WTC11 (cell line): ENCODE measurements at regions not wholly inside any gene's neighbourhood (a gene's known extent, or its start where the extent isn't known, plus 50 kb on each side); places are given as distances from the start of the nearest gene placed in this dataset.

Source experiments
- ATAC-seq: fragments of 200-7000 bp; cut with Tn5 transposase; 2 replicates; pipeline ENCODE4 v1.10.0; 2021; ENCODE audit warnings: mild to moderate bottlenecking, moderate library complexity
- CTCF ChIA-PET: fragments of 300-600 bp; sonication (Branson Sonifier 250); formaldehyde crosslinking; loops from one replicate; lab custom pipeline; 2021; ENCODE audit warnings: antibody characterized with exemption; lab: Charles Lee
- POLR2A ChIA-PET: fragments of 350-600 bp; sonication (Branson Sonifier 250); formaldehyde crosslinking; loops from one replicate; lab custom pipeline; 2021; ENCODE audit warnings: antibody characterized with exemption; lab: Charles Lee
- DNase-seq: peaks from one replicate; pipeline ENCODE4 v3.0.0; 2021; ENCODE audit warnings: low spot score
- H3K27ac Mint-ChIP-seq: 2 replicates; pipeline ENCODE4 v1.8.0; 2021; ENCODE audit warnings: mixed read lengths
- H3K27me3 Mint-ChIP-seq: 2 replicates; pipeline ENCODE4 v1.8.0; 2021; ENCODE audit warnings: low read depth, mild to moderate bottlenecking, moderate library complexity, mixed read lengths
- H3K36me3 Mint-ChIP-seq: 2 replicates; pipeline ENCODE4 v1.8.0; 2021; ENCODE audit warnings: mixed read lengths
- H3K4me1 Mint-ChIP-seq: 2 replicates; pipeline ENCODE4 v1.8.0; 2022; ENCODE audit warnings: mixed read lengths
- H3K4me3 Mint-ChIP-seq: 2 replicates; pipeline ENCODE4 v1.8.0; 2021; ENCODE audit warnings: mild to moderate bottlenecking, moderate library complexity, mixed read lengths
- H3K9me3 Mint-ChIP-seq: 2 replicates; pipeline ENCODE4 v1.8.0; 2021; ENCODE audit warnings: mixed read lengths
- ATF2 ChIP-seq: sonication (generic); formaldehyde crosslinking; IDR thresholded peaks from 2 replicates; pipeline ENCODE4 v1.8.1; 2022; ENCODE audit warnings: low read depth, missing genetic modification reagents, borderline replicate concordance
- E2F1 ChIP-seq: sonication (generic); formaldehyde crosslinking; IDR thresholded peaks from 2 replicates; pipeline ENCODE4 v1.8.0; 2022; ENCODE audit warnings: mild to moderate bottlenecking, missing genetic modification reagents
- E2F5 ChIP-seq: sonication (generic); formaldehyde crosslinking; IDR thresholded peaks from 2 replicates; pipeline ENCODE4 v1.8.1; 2022; ENCODE audit warnings: mild to moderate bottlenecking, moderate library complexity, missing genetic modification reagents
- ETV6 ChIP-seq: sonication (generic); formaldehyde crosslinking; IDR thresholded peaks from 2 replicates; pipeline ENCODE4 v1.8.1; 2022; ENCODE audit warnings: mild to moderate bottlenecking, missing genetic modification reagents
- GABPB1 ChIP-seq: sonication (generic); formaldehyde crosslinking; IDR thresholded peaks from 2 replicates; pipeline ENCODE4 v1.8.1; 2023; ENCODE audit warnings: mild to moderate bottlenecking, missing genetic modification reagents
- HMGA2 ChIP-seq: fragments of 250-450 bp; sonication (Bioruptor Pico); IDR thresholded peaks from 2 replicates; pipeline ENCODE4 v1.4.0; 2021; ENCODE audit warnings: mild to moderate bottlenecking, moderate library complexity
- MAX ChIP-seq: sonication (generic); formaldehyde crosslinking; IDR thresholded peaks from 2 replicates; pipeline ENCODE4 v1.8.0; 2022; ENCODE audit warnings: mild to moderate bottlenecking, missing genetic modification reagents
- MLX ChIP-seq: sonication (generic); formaldehyde crosslinking; IDR thresholded peaks from 2 replicates; pipeline ENCODE4 v1.8.1; 2023; ENCODE audit warnings: mild to moderate bottlenecking, missing genetic modification reagents, moderate library complexity
- MXD4 ChIP-seq: fragments of 250-450 bp; sonication (Bioruptor Pico); IDR thresholded peaks from 2 replicates; pipeline ENCODE4 v1.8.0; 2021; ENCODE audit warnings: mild to moderate bottlenecking, moderate library complexity, borderline replicate concordance
- MYBL2 ChIP-seq: sonication (generic); formaldehyde crosslinking; IDR thresholded peaks from 2 replicates; pipeline ENCODE4 v1.8.1; 2023; ENCODE audit warnings: mild to moderate bottlenecking, moderate library complexity, missing genetic modification reagents
- NFATC4 ChIP-seq: fragments of 250-450 bp; sonication (Bioruptor Pico); IDR thresholded peaks from 2 replicates; pipeline ENCODE4 v1.9.0; 2021; ENCODE audit warnings: mild to moderate bottlenecking
- NFE2L1 ChIP-seq: sonication (generic); formaldehyde crosslinking; IDR thresholded peaks from 2 replicates; pipeline ENCODE4 v1.8.1; 2023; ENCODE audit warnings: missing genetic modification reagents
- OVOL2 ChIP-seq: fragments of 250-450 bp; sonication (Bioruptor Pico); IDR thresholded peaks from 2 replicates; pipeline ENCODE4 v1.9.0; 2021; ENCODE audit warnings: mild to moderate bottlenecking, borderline replicate concordance
- PRDM15 ChIP-seq: sonication (generic); formaldehyde crosslinking; IDR thresholded peaks from 2 replicates; pipeline ENCODE4 v1.8.0; 2022; ENCODE audit warnings: missing genetic modification reagents
- RELA ChIP-seq: sonication (generic); formaldehyde crosslinking; IDR thresholded peaks from 2 replicates; pipeline ENCODE4 v1.8.1; 2022; ENCODE audit warnings: missing genetic modification reagents, mild to moderate bottlenecking, borderline replicate concordance
- RORB ChIP-seq: fragments of 250-450 bp; sonication (Bioruptor Pico); IDR thresholded peaks from 2 replicates; pipeline ENCODE4 v1.9.0; 2021; ENCODE audit warnings: mild to moderate bottlenecking
- SP1 ChIP-seq: sonication (generic); formaldehyde crosslinking; conservative IDR thresholded peaks from 2 replicates; pipeline ENCODE4 v1.8.1; 2022; ENCODE audit warnings: missing genetic modification reagents
- ZBTB43 ChIP-seq: sonication (generic); formaldehyde crosslinking; IDR thresholded peaks from 2 replicates; pipeline ENCODE4 v1.8.1; 2023; ENCODE audit warnings: mild to moderate bottlenecking, missing genetic modification reagents
- ZNF121 ChIP-seq: sonication (generic); formaldehyde crosslinking; IDR thresholded peaks from 2 replicates; pipeline ENCODE4 v1.8.0; 2023; ENCODE audit warnings: missing genetic modification reagents
- ZNF281 ChIP-seq: sonication (generic); formaldehyde crosslinking; IDR thresholded peaks from 2 replicates; pipeline ENCODE4 v1.8.0; 2023; ENCODE audit warnings: mild to moderate bottlenecking, missing genetic modification reagents
- ZNF532 ChIP-seq: fragments of 250-450 bp; sonication (Bioruptor Pico); IDR thresholded peaks from 2 replicates; pipeline ENCODE4 v1.9.0; 2021; ENCODE audit warnings: mild to moderate bottlenecking, borderline replicate concordance

GRCh38 chr3:81326245-81326644 lies 435.2 kb downstream of the GBE1 start (continued):
- TF ChIP-seq ZNF281 (CRISPR knock-in tag) (no peak), MAX (no peak), ZNF532 (CRISPR knock-in tag) (no peak), ATF2 (CRISPR knock-in tag) (no peak), MXD4 (CRISPR knock-in tag) (no peak)

- no peak for TF ChIP-seq ZNF121 (CRISPR knock-in tag)
- no peak for TF ChIP-seq MYBL2 (CRISPR knock-in tag)
- TF ChIP-seq MLX (CRISPR knock-in tag): no peak
- TF ChIP-seq PRDM15: no peak
- no peak for TF ChIP-seq RELA
- no peak for TF ChIP-seq E2F1
- TF ChIP-seq GABPB1 (CRISPR knock-in tag): no peak
- TF ChIP-seq OVOL2 (CRISPR knock-in tag): no peak
- TF ChIP-seq RORB (CRISPR knock-in tag): no peak
- TF ChIP-seq NFE2L1: no peak
- TF ChIP-seq ETV6 (CRISPR knock-in tag): no peak
- TF ChIP-seq NFATC4 (CRISPR knock-in tag): no peak
- TF ChIP-seq ZBTB43: no peak
- no peak for TF ChIP-seq E2F5 (CRISPR knock-in tag)
- TF ChIP-seq HMGA2 (CRISPR knock-in tag): no peak
- TF ChIP-seq SP1: no peak
- TF ChIP-seq, all 79 proteins: peak for 0
- Mint-ChIP-seq H3K4me1 (no peaks in the 10 kb centered on the region), H3K27ac (no peak overlapping the region), H3K9me3 (peaks cover 6% of the 10 kb centered on the region; the same call in 1 of the 2 replicates), H3K27me3 (no peaks in the 10 kb centered on the region), H3K36me3 (no peaks in the 10 kb centered on the region), H3K4me3 (no peak overlapping the region)
- ATAC-seq (no peak), DNase-seq (no peak)
- ChIA-PET CTCF (no interaction called here), POLR2A (no interaction called here)
These were observed 440.6 kb downstream of the GBE1 start for GRCh38 chr3:81320862-81321261.
